ENCODE measurements at regions not wholly inside any gene's neighbourhood (a gene's known extent, or its start where the extent isn't known, plus 50 kb on each side); places are given as distances from the start of the nearest gene placed in this dataset.
"Not testable (repeated sequence)": the region's sequence is repeated elsewhere in the genome, so short reads cannot be mapped to it uniquely, and the experiment has no call there.

DNA sequence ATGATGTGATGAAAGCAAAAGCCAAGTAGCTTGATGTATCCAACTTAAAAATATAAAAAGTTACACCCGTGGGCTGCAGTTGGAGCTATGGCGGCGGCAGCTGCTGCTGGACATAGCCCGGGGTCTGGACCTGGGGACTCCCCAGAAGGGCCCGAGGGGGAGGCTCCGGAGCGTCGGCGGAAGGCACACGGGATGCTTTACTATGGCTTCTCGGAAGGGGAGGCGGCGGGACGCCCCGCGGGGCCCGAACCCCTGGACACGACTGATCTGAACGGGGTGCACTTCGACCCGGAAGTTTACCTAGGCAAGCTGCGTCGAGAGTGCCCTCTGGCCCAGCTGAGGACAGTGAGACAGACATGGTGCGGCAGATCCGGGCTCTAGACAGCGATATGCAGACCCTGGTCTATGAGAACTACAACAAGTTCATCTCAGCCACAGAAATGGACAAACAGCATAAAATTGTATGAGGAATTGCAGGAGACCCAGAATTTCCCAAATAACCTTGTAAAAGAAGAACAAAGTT lies 109.5 kb upstream of the EEF2KMT start:
- TF ChIP-seq, protein P1, sequence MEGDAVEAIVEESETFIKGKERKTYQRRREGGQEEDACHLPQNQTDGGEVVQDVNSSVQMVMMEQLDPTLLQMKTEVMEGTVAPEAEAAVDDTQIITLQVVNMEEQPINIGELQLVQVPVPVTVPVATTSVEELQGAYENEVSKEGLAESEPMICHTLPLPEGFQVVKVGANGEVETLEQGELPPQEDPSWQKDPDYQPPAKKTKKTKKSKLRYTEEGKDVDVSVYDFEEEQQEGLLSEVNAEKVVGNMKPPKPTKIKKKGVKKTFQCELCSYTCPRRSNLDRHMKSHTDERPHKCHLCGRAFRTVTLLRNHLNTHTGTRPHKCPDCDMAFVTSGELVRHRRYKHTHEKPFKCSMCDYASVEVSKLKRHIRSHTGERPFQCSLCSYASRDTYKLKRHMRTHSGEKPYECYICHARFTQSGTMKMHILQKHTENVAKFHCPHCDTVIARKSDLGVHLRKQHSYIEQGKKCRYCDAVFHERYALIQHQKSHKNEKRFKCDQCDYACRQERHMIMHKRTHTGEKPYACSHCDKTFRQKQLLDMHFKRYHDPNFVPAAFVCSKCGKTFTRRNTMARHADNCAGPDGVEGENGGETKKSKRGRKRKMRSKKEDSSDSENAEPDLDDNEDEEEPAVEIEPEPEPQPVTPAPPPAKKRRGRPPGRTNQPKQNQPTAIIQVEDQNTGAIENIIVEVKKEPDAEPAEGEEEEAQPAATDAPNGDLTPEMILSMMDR (IDR thresholded peaks at IDR 0.05; ENCODE audit: insufficient read depth, low read length, missing control alignments), result no peak
- POLR2A ChIA-PET, result no interaction called here
- CTCF ChIA-PET, result no interaction called here
- no peak for DNase-seq (ENCODE audit: low read depth, low spot score)
- no peak overlapping the region for H3K4me3 ChIP-seq (ENCODE audit: low read depth, low read length)

- CTCF ChIA-PET, result no interaction called here
- TF ChIP-seq, protein P1 (IDR thresholded peaks at IDR 0.05; ENCODE audit: insufficient read depth, low read length, missing control alignments), result no peak
- no peak overlapping the region for H3K4me3 ChIP-seq (ENCODE audit: low read depth, low read length)
- DNase-seq (ENCODE audit: low read depth, low spot score), result no peak
- POLR2A ChIA-PET, result no interaction called here
These were observed 108.9 kb upstream of the EEF2KMT start for GRCh38 chr16:5206331-5206990.

GRCh38 chr16:5205361-5206040 lies 107.9 kb upstream of the EEF2KMT start:
- TF ChIP-seq, protein P1 (IDR thresholded peaks at IDR 0.05; ENCODE audit: insufficient read depth, low read length, missing control alignments), result no peak
- ChIA-PET CTCF (no interaction called here), POLR2A (no interaction called here)
- DNase-seq (ENCODE audit: low read depth, low spot score), result no peak
- H3K4me3 ChIP-seq (ENCODE audit: low read depth, low read length), result no peak overlapping the region

- CTCF ChIA-PET; H3K4me3 ChIP-seq (ENCODE audit: low read depth, low read length); POLR2A ChIA-PET; DNase-seq (ENCODE audit: low read depth, low spot score): not testable (repeated sequence)
These were observed 106.1 kb upstream of the EEF2KMT start for GRCh38 chr16:5203675-5204074.

- TF ChIP-seq, protein P1 (IDR thresholded peaks at IDR 0.05; ENCODE audit: insufficient read depth, low read length, missing control alignments), result no peak
- ChIA-PET POLR2A (no interaction called here), CTCF (no interaction called here)
- DNase-seq (ENCODE audit: low read depth, low spot score), result no peak
- H3K4me3 ChIP-seq (ENCODE audit: low read depth, low read length), result no peak overlapping the region
These were observed 102.5 kb upstream of the EEF2KMT start for GRCh38 chr16:5200123-5200522.

GRCh38 chr16:5196204-5196603 lies 98.6 kb upstream of the EEF2KMT start:
- TF ChIP-seq, protein P1 (IDR thresholded peaks at IDR 0.05; ENCODE audit: insufficient read depth, low read length, missing control alignments), result no peak
- CTCF ChIA-PET, result no interaction called here
- H3K4me3 ChIP-seq (ENCODE audit: low read depth, low read length), result no peak overlapping the region

DNA sequence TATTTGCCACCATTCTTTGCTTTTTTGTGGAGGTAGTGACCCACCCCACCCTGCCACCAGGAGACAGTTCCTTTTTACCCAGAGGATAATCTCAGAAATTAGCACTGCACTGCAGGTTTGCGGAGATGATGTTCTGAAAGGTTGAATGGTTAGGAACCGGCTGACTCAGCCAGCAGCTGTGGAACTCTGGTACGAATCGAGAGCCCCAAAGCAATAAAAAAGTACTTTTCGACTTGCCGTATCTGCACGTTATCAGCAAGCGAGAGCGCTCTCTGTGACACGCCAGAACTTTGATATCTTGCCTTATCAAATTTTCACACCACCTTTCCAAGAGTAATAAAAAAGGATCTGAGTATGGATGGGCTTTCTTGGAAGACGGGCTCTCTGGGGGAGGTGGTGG lies 96.3 kb upstream of the EEF2KMT start:
- H3K4me3 ChIP-seq (ENCODE audit: low read depth, low read length), result no peak overlapping the region
- CTCF ChIA-PET, result no interaction called here
- TF ChIP-seq, protein P1 (IDR thresholded peaks at IDR 0.05; ENCODE audit: insufficient read depth, low read length, missing control alignments), result no peak

More at GRCh38 chr16:5196204-5196603, 98.6 kb upstream of the EEF2KMT start:
- POLR2A ChIA-PET, result no interaction called here
- no peak for DNase-seq (ENCODE audit: low read depth, low spot score)

More for the DNA sequence above, 96.3 kb upstream of the EEF2KMT start:
- no peak for DNase-seq (ENCODE audit: low read depth, low spot score)
- POLR2A ChIA-PET, result no interaction called here

Measured in AG04449 (cell line).